Stimulated activated CD8-positive, alpha-beta memory T cell treated with anti-CD3 and anti-CD28 coated beads, Interleukin-2, amount 100 ng/mL, for 1 hour (primary cell): ENCODE measurements at regions not wholly inside any gene's neighbourhood (a gene's known extent, or its start where the extent isn't known, plus 50 kb on each side); places are given as distances from the start of the nearest gene placed in this dataset.

Experiments
- DNase-seq, 2 donors: peaks; one replicate each; pipeline ENCODE4 v3.0.0-alpha.2; 2020; ENCODE audit warnings: low read depth in 2 of 2

GRCh38 chr1:30054126-30054525 is 669.3 kb downstream of the MATN1 start:
- no peak for DNase-seq

DNA sequence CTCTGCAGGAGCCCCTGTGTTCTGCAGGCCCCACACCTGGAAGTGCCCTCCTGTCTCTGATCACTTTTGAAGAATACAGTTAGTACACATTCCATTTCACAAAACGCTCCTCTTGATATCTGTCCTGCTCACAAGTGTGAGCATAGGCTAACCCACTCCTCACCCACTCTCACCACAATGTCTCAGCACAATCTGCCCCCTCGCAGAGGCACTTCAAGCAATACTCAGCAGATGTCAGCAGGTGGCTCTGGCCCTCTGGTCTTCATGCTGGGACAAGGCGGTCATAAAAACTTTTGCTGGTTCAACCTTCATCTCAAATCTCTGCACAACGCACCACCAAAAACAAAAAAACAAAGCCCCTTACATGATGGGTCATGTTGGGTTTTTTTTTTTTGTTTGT is 671.2 kb downstream of the MATN1 start:
- DNase-seq, result no peak

GRCh38 chr1:30051777-30052176 is 671.6 kb downstream of the MATN1 start:
- no peak for DNase-seq

DNA sequence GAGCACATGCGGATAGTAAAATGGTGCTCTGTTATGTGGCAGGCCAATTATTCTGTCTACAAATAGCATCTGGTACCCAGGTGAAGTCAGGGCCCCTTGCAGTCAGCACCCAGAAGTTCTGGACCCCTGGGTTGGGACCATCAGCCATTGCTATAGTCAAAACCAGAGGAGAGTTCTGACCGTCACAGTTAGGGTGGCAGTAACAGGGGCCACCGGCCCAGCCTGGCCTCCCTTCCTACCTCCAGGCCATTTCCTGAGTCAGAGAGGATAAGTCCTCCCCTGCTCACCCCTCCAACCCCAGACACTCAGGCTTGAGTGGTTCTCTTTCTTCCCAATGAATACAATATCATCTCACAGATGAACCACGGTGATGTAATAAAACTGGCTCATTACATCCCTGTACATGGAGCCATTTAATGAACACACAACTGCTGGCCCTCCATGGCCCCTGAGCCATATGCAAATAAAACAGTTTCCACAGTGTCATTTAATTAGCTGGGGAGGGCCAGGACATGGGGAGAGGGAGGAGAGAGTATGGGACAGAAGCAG is 673.6 kb downstream of the MATN1 start:
- no peak for DNase-seq

- no peak for DNase-seq
Measured at GRCh38 chr1:30048905-30049304, 674.5 kb downstream of the MATN1 start.

- no peak for DNase-seq
Measured at GRCh38 chr1:30047576-30047975, 675.8 kb downstream of the MATN1 start.

GRCh38 chr1:30046751-30047150 is 676.6 kb downstream of the MATN1 start:
- DNase-seq, result no peak

- DNase-seq, result no peak
Measured at GRCh38 chr1:30045304-30046090, 677.9 kb downstream of the MATN1 start.

- DNase-seq, result no peak
Measured at GRCh38 chr1:30044656-30045144, 678.7 kb downstream of the MATN1 start.

GRCh38 chr1:30043731-30044408 is 679.5 kb downstream of the MATN1 start:
- no peak for DNase-seq

- no peak for DNase-seq
Measured at GRCh38 chr1:30043256-30043655, 680.1 kb downstream of the MATN1 start.

GRCh38 chr1:30042438-30043147 is 680.8 kb downstream of the MATN1 start:
- no peak for DNase-seq

GRCh38 chr1:30041741-30042437 is 681.5 kb downstream of the MATN1 start:
- DNase-seq, result no peak

DNA sequence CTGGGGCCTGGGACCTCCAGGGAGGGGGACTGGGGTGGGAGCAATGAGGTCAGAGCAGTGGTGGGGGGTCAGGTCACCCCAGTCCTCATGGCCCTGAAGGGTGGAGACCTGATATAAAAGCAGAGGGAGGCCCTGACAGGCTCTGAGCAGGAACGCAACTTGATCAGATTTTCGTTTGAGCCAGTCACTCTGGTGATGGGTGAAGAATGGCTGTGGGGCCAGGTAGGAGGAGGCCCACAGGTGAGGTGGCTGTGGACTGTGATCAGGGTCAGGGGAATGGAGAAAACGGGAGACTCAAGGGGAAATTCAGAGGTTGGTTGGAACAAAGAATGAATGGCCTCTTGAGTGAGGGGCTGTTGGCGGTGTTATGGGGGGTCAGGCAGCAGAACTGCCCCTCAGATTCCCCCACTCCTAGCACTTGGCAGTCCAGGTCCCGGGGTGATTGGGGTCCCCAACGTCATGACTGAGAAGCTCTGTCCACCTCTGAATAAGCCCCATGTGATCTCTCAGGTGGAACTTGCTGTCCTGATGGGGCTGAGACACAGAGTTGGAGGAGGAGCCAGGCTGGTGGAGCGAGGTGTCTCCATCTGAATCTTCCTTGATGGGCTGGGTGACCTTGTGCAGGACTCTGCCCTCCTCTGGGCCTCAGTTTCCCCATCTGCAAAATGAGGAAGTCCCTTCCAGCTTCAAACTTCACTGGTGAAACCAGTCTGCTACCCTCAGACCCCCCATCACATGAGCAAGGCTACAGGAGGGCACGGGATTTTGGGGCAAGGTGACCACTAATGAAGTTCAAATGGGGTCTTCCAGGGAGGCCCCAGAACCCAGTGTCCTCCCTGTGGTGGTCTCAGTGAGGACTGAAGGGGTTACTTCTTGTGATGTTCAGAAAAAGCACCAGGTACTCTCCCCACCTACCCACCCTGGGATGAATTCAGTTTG is 683.0 kb downstream of the MATN1 start:
- DNase-seq, result no peak

DNA sequence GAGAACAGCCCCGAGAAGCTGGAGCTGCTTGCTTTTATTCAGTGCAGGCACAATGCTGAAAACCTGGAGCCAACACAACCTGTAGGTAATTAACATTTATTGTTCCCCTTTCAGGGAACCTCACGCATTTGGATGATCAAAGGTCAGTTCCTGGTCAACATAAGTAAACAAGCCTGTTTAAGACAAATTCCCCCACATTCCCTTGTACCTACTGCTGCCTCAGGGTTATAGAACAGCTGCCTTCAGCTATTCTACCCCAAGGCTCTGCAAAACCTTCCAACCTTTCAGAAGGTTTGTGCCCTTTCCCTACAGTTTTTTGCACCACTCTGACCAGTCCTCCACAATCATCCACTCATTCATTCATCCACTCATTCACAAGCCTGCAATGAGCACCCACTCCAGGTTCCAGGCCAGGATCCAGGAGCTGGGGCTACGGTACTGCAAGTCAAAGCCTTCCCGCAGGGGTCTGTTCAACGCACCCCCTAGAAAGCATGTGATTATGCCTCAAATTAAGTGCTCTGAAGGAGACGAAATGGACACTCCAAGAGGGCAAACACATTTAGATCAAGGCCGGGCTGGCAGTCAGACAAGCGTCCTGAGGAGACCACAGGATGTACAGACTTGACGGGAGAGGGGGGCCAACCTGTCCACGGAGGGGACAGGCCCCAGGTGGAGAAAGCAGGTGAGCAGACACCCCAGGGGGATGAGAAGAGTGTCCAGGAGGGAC is 683.9 kb downstream of the MATN1 start:
- no peak for DNase-seq

GRCh38 chr1:30038134-30039025 is 685.0 kb downstream of the MATN1 start:
- DNase-seq, result no peak

DNA sequence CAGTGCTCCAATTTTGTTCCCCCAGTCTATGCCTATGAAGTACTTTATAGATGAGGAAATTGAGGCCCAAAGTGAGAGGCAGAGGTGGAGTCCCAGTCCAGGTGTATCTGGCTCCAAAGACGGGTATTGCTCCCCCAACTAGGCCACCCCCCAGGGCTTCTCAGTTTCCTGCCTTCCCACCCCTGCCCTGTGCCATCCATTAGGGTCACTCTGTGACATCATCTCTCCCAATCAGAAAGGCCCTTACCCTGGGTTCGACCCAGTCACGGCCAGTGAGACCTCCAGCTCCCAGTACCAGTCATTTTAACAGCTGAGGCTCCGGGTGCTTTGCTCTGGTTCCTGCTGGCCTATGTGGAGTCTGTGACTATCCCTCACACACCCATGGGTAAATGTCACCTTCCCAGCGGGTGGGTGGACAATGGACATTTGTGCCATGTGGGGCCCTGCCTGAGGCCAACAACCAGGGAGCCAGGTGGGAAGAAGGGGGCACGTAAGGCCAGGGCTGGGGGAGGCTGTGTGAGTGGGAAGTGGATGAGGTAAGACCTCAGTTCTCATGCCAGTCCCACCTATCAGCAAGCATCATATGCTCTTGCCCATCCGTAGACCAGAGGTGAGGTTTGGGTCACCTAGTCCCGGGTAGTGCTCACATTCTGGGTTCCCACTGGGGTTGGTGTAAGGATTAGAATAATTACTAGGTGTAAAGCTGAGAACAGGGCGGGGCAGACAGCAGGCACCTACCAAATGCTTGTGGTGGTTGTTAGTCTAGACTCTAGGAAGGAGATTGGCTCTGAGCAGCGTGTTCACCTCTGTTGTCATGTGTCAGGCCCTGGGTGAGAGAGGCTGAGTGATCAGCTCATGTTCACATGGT is 685.9 kb downstream of the MATN1 start:
- no peak for DNase-seq

- DNase-seq, result no peak
Measured at GRCh38 chr1:30036666-30037065, 686.7 kb downstream of the MATN1 start.
